SK-N-SH treated with all-trans-retinoic acid at 6 μM for 48 hours (cell line): ENCODE measurements at regions not wholly inside any gene's neighbourhood (a gene's known extent, or its start where the extent isn't known, plus 50 kb on each side); places are given as distances from the start of the nearest gene placed in this dataset.

Experiments
- GLIS3 ChIP-seq: fragments of 250-450 bp; sonication (Bioruptor Pico); IDR thresholded peaks from 2 replicates; pipeline ENCODE4 v1.5.0; 2020; ENCODE audit warnings: mild to moderate bottlenecking, moderate library complexity
- ISL1 ChIP-seq: fragments of 250-450 bp; sonication (Bioruptor Pico); IDR thresholded peaks from 2 replicates; pipeline ENCODE4 v2.1.2; 2022; ENCODE audit warnings: mild to moderate bottlenecking, moderate library complexity
- OSR1 ChIP-seq: fragments of 250-450 bp; sonication (Bioruptor Pico); IDR thresholded peaks from 2 replicates; pipeline ENCODE4 v1.8.0; 2022; ENCODE audit warnings: moderate library complexity, mild to moderate bottlenecking, inconsistent platforms
- PPARA ChIP-seq: fragments of 250-450 bp; sonication (Bioruptor Pico); IDR thresholded peaks from 2 replicates; pipeline ENCODE4 v1.5.0; 2020; ENCODE audit warnings: mild to moderate bottlenecking, borderline replicate concordance
- RARB ChIP-seq: fragments of 250-450 bp; sonication (Bioruptor Pico); IDR thresholded peaks from 2 replicates; pipeline ENCODE4 v1.8.0; 2021; ENCODE audit warnings: mild to moderate bottlenecking, moderate library complexity
- SNAI2 ChIP-seq: fragments of 250-450 bp; sonication (Bioruptor Pico); IDR thresholded peaks from 2 replicates; pipeline ENCODE4 v1.5.0; 2020; ENCODE audit warnings: mild to moderate bottlenecking, moderate library complexity
- ZFP3 ChIP-seq: fragments of 250-450 bp; sonication (Bioruptor Pico); IDR thresholded peaks from 2 replicates; pipeline ENCODE4 v1.5.0; 2020; ENCODE audit warnings: mild to moderate bottlenecking, moderate library complexity
- ZFP30 ChIP-seq: fragments of 450-650 bp; formaldehyde crosslinking; IDR thresholded peaks from 2 replicates; pipeline ENCODE4 v1.5.0; 2022; ENCODE audit warnings: mild to moderate bottlenecking, moderate library complexity
- ZNF8 ChIP-seq: fragments of 450-650 bp; formaldehyde crosslinking; IDR thresholded peaks from 2 replicates; pipeline ENCODE4 v1.5.0; 2020; ENCODE audit warnings: mild to moderate bottlenecking, moderate library complexity
- TF ChIP-seq, protein P1 (sequence below): fragments of 250-450 bp; sonication (Bioruptor Pico); IDR thresholded peaks from 2 replicates; pipeline ENCODE4 v1.8.0; 2020; ENCODE audit warnings: mild to moderate bottlenecking, moderate library complexity, borderline replicate concordance

DNA sequence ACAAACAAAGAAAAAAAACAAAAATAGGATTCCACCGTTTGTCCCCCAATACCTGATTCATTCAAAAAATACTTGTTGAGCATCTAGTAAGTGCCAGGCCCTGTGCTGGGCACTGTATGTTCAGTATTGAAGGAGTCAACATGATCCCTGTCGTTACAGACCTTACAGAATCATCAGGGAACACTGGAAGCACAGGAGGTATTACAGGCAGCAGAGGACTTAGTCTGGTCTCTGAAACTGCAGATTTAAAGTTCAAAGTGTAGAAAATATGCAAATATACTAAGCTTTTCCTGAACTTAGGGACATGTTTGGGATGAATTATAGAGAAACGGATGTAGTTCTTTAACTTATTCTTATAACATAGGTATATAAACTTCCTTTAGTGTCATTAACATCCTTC is 160.7 kb upstream of the RFC3 start:
- no peak for TF ChIP-seq ZNF8 (CRISPR knock-in tag)
- TF ChIP-seq ZFP30 (CRISPR knock-in tag), result no peak
- no peak for TF ChIP-seq GLIS3 (CRISPR knock-in tag)
- no peak for TF ChIP-seq PPARA (CRISPR knock-in tag)
- TF ChIP-seq SNAI2 (CRISPR knock-in tag), result no peak
- TF ChIP-seq, protein P1, sequence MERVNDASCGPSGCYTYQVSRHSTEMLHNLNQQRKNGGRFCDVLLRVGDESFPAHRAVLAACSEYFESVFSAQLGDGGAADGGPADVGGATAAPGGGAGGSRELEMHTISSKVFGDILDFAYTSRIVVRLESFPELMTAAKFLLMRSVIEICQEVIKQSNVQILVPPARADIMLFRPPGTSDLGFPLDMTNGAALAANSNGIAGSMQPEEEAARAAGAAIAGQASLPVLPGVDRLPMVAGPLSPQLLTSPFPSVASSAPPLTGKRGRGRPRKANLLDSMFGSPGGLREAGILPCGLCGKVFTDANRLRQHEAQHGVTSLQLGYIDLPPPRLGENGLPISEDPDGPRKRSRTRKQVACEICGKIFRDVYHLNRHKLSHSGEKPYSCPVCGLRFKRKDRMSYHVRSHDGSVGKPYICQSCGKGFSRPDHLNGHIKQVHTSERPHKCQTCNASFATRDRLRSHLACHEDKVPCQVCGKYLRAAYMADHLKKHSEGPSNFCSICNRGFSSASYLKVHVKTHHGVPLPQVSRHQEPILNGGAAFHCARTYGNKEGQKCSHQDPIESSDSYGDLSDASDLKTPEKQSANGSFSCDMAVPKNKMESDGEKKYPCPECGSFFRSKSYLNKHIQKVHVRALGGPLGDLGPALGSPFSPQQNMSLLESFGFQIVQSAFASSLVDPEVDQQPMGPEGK, result no peak
- TF ChIP-seq RARB (CRISPR knock-in tag), result no peak
- TF ChIP-seq ISL1 (CRISPR knock-in tag), result no peak
- TF ChIP-seq ZFP3, result no peak
- no peak for TF ChIP-seq OSR1 (CRISPR knock-in tag)
